Neural progenitor cell (in vitro differentiated cells): ENCODE measurements at regions not wholly inside any gene's neighbourhood (a gene's known extent, or its start where the extent isn't known, plus 50 kb on each side); places are given as distances from the start of the nearest gene placed in this dataset.
A peak's percentile ranks its signal among the peaks of the same experiment; 100 is the strongest.

Source experiments
- DNase-seq: peaks from one replicate; pipeline ENCODE4 v3.0.0-alpha.2; 2016; ENCODE audit warnings: low spot score
- H2AFZ ChIP-seq: fragments of 200-600 bp; sonication (generic); replicated peaks from 2 replicates; pipeline ENCODE4 v1.6.1; 2016; ENCODE audit warnings: antibody characterized with exemption
- H3F3A ChIP-seq: fragments of 200-600 bp; sonication (generic); 2 replicates; pipeline ENCODE4 v1.6.1; 2016; ENCODE audit warnings: antibody characterized with exemption, low read depth
- H3K27ac ChIP-seq: fragments of 200-600 bp; sonication (generic); 2 replicates; pipeline ENCODE4 v1.5.1; 2016; ENCODE audit warnings: mild to moderate bottlenecking
- H3K27me3 ChIP-seq: fragments of 200-600 bp; sonication (generic); 2 replicates; pipeline ENCODE4 v1.6.1; 2016; ENCODE audit warnings: mild to moderate bottlenecking, moderate library complexity
- H3K36me3 ChIP-seq: fragments of 200-600 bp; sonication (generic); 2 replicates; pipeline ENCODE4 v1.5.1; 2016
- H3K4me1 ChIP-seq: fragments of 200-600 bp; sonication (generic); 2 replicates; pipeline ENCODE4 v1.6.1; 2016; ENCODE audit warnings: mixed run types
- H3K4me2 ChIP-seq: fragments of 200-600 bp; sonication (generic); 2 replicates; pipeline ENCODE4 v1.6.1; 2016
- H3K4me3 ChIP-seq: fragments of 200-600 bp; sonication (generic); 2 replicates; pipeline ENCODE4 v1.5.1; 2016
- H3K79me2 ChIP-seq: fragments of 200-600 bp; sonication (generic); 2 replicates; pipeline ENCODE4 v1.6.1; 2016; ENCODE audit warnings: low read depth
- H3K9ac ChIP-seq: fragments of 200-600 bp; sonication (generic); 2 replicates; pipeline ENCODE4 v1.6.1; 2016
- H3K9me3 ChIP-seq: fragments of 200-600 bp; sonication (generic); 2 replicates; pipeline ENCODE4 v1.5.1; 2016; ENCODE audit warnings: low read depth
- H4K20me1 ChIP-seq: fragments of 200-600 bp; sonication (generic); 2 replicates; pipeline ENCODE4 v1.6.1; 2016; ENCODE audit warnings: low read depth
- H3K27ac Mint-ChIP-seq: 3 replicates; pipeline ENCODE4 v1.8.0; 2021; ENCODE audit warnings: mixed read lengths
- H3K27me3 Mint-ChIP-seq: 2 replicates; pipeline ENCODE4 v1.8.0; 2022; ENCODE audit warnings: low read depth, mild to moderate bottlenecking, inconsistent platforms, moderate library complexity, mixed read lengths; ENCODE audit not compliant: insufficient read depth
- H3K36me3 Mint-ChIP-seq: 3 replicates; pipeline ENCODE4 v1.8.0; 2021; ENCODE audit warnings: mixed read lengths
- H3K4me1 Mint-ChIP-seq: 3 replicates; pipeline ENCODE4 v1.8.0; 2021; ENCODE audit warnings: mixed read lengths
- H3K4me3 Mint-ChIP-seq: 3 replicates; pipeline ENCODE4 v1.8.0; 2021; ENCODE audit warnings: mild to moderate bottlenecking, moderate library complexity, mixed read lengths
- H3K9me3 Mint-ChIP-seq: 3 replicates; pipeline ENCODE4 v1.8.0; 2020; ENCODE audit warnings: mixed read lengths
- CTCF ChIP-seq: fragments of 200-600 bp; sonication (generic); IDR thresholded peaks from 2 replicates; pipeline ENCODE4 v1.5.1; 2017; ENCODE audit warnings: antibody characterized with exemption, mild to moderate bottlenecking
- EZH2 ChIP-seq: fragments of 200-600 bp; sonication (generic); IDR thresholded peaks from 2 replicates; pipeline ENCODE4 v1.6.1; 2017; ENCODE audit warnings: antibody characterized with exemption, mild to moderate bottlenecking, moderate library complexity
- EZH2phosphoT487 ChIP-seq: fragments of 200-600 bp; sonication (generic); IDR thresholded peaks from 2 replicates; pipeline ENCODE4 v1.6.1; 2017; ENCODE audit warnings: antibody characterized with exemption
- microRNA counts: library from miRNA; unstranded; fragments of <30 nt; microRNA quantifications from one replicate; lab custom pipeline; 2016

GRCh38 chr5:160507221-160507721, 85.6 kb downstream of the PTTG1 start:
- Histone ChIP-seq H3K27ac (no peak overlapping the region), H3K4me2 (no peak overlapping the region)
- no peak overlapping the region for H3K27ac Mint-ChIP-seq

GRCh38 chr5:160508780-160509361, 87.2 kb downstream of the PTTG1 start:
- Histone ChIP-seq H3K4me3 (no peak overlapping the region), H3K27ac (no peak overlapping the region), H3K79me2 (no peaks in the 10 kb centered on the region), H3K9ac (no peak overlapping the region), H3F3A (no peaks in the 10 kb centered on the region), H4K20me1 (no peaks in the 10 kb centered on the region), H3K9me3 (no peaks in the 10 kb centered on the region), H3K4me1 (no peaks in the 10 kb centered on the region), H3K36me3 (no peaks in the 10 kb centered on the region), H3K4me2 (no peak overlapping the region), H3K27me3 (no peaks in the 10 kb centered on the region), H2AFZ (peak overlapping the region; percentile 64)
- TF ChIP-seq CTCF (peak; percentile 86), EZH2phosphoT487 (no peak), EZH2 (no peak)
- peaks cover 11% of the 10 kb centered on the region for H3K27me3 Mint-ChIP-seq
- H3K4me3 Mint-ChIP-seq: no peak overlapping the region
- H3K9me3 Mint-ChIP-seq: no peaks in the 10 kb centered on the region
- peak; percentile 84 for DNase-seq
- H3K27ac Mint-ChIP-seq: peak overlapping the region; percentile 25
- H3K4me1 Mint-ChIP-seq: peaks cover 24% of the 10 kb centered on the region
- no peaks in the 10 kb centered on the region for H3K36me3 Mint-ChIP-seq

More at GRCh38 chr5:160507221-160507721, 85.6 kb downstream of the PTTG1 start:
- Histone ChIP-seq H3K27me3 (no peaks in the 10 kb centered on the region), H2AFZ (no peak overlapping the region), H4K20me1 (no peaks in the 10 kb centered on the region), H3K79me2 (no peaks in the 10 kb centered on the region), H3K36me3 (no peaks in the 10 kb centered on the region), H3F3A (no peaks in the 10 kb centered on the region), H3K4me1 (no peaks in the 10 kb centered on the region), H3K9me3 (no peaks in the 10 kb centered on the region), H3K4me3 (no peak overlapping the region), H3K9ac (no peak overlapping the region)
- Mint-ChIP-seq H3K4me3 (no peak overlapping the region), H3K27me3 (peaks cover 11% of the 10 kb centered on the region), H3K9me3 (no peaks in the 10 kb centered on the region), H3K4me1 (peaks cover 24% of the 10 kb centered on the region), H3K36me3 (no peaks in the 10 kb centered on the region)
- DNase-seq: no peak
- no peak for TF ChIP-seq EZH2phosphoT487
- TF ChIP-seq CTCF: no peak

DNA sequence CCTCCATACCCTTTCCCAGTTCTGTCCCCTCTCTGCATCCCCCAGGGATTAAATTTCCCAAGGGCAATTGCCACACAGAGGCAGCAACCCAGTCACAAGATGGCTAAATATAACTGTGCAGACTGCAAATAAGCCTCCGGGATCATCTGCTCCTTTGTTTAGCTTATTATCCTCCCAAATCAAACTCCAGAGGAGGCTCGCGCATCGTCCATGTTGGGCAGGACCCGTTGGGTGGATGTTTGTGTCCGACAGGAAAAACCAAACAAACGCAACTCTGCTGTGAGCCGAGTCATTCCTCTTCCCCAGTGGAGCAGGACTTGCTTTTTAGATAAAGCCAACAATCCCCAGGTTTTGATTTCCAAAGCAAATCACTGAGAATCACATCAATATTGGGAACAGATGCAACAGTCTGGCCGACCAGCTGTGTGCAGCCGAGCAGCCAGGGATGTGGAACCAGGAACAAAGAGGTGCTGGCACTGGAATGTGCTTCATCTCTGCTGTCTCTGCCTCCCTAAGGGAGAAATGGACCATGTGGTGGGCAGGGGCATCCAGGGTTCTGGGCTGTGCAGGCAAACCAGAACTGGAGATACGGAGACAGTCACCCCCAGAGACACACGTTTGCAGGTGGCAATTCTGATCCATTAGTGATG, 89.8 kb downstream of the PTTG1 start:
- Mint-ChIP-seq H3K9me3 (no peaks in the 10 kb centered on the region), H3K27me3 (peaks cover 7% of the 10 kb centered on the region), H3K4me3 (no peak overlapping the region), H3K27ac (no peak overlapping the region), H3K36me3 (no peaks in the 10 kb centered on the region), H3K4me1 (peaks cover 12% of the 10 kb centered on the region)
- no peaks in the 10 kb centered on the region for H3K9me3 ChIP-seq
- no peaks in the 10 kb centered on the region for H3K79me2 ChIP-seq
- no peak for TF ChIP-seq EZH2
- TF ChIP-seq EZH2phosphoT487: no peak
- no peak for TF ChIP-seq CTCF
- H3K27me3 ChIP-seq: no peaks in the 10 kb centered on the region
- no peak overlapping the region for H3K4me3 ChIP-seq
- no peak overlapping the region for H3K4me2 ChIP-seq
- H3F3A ChIP-seq: peaks cover 1% of the 10 kb centered on the region
- no peaks in the 10 kb centered on the region for H4K20me1 ChIP-seq
- no peak for DNase-seq
- no peaks in the 10 kb centered on the region for H3K4me1 ChIP-seq
- H2AFZ ChIP-seq: no peak overlapping the region
- no peak overlapping the region for H3K9ac ChIP-seq
- H3K27ac ChIP-seq: no peak overlapping the region
- no peaks in the 10 kb centered on the region for H3K36me3 ChIP-seq

MicroRNAs encoded in the stretch of these regions (microRNA counts, 767-probe panel; counts per million panel counts)
- 460 counts per million, percentile 90 among the panel's probes with 10 or more counts for microRNA hsa-miR-146a-5p (lab: Ali Mortazavi, UCI)
